ENCODE measurements at regions not wholly inside any gene's neighbourhood (a gene's known extent, or its start where the extent isn't known, plus 50 kb on each side); places are given as distances from the start of the nearest gene placed in this dataset.
"Not testable (repeated sequence)": the region's sequence is repeated elsewhere in the genome, so short reads cannot be mapped to it uniquely, and the experiment has no call there.

DNA sequence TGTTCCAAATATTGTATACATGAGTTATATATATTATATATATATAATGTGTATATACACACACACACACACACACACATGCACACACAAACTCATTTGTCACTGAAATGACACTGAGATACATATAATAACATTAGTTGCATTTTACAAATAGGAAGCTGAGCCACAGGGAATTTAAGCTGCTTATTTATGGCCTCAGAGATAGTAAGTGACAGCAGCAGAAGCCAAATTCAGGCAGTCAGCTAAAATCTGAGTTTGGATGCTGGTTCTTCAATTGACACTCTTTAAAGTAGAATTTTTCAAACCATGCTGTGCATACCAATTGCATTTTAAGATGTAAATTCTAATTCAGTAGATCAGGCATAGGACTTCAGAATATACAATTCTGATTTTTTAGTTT lies 163.3 kb upstream of the CTSO start:
- Histone ChIP-seq H3K4me1 (no peaks in the 10 kb centered on the region), H3K36me3 (no peaks in the 10 kb centered on the region), H3K9ac (ENCODE audit: low read depth in 2 of 2, low read length in 2 of 2) (no peak overlapping the region), H3K27ac (no peak overlapping the region), H3K9me3 (no peaks in the 10 kb centered on the region), H3K27me3 (no peaks in the 10 kb centered on the region), H3K4me3 (no peak overlapping the region)
- intact Hi-C loops (cut with DNase I): no loop called here
- TF ChIP-seq, protein P1, sequence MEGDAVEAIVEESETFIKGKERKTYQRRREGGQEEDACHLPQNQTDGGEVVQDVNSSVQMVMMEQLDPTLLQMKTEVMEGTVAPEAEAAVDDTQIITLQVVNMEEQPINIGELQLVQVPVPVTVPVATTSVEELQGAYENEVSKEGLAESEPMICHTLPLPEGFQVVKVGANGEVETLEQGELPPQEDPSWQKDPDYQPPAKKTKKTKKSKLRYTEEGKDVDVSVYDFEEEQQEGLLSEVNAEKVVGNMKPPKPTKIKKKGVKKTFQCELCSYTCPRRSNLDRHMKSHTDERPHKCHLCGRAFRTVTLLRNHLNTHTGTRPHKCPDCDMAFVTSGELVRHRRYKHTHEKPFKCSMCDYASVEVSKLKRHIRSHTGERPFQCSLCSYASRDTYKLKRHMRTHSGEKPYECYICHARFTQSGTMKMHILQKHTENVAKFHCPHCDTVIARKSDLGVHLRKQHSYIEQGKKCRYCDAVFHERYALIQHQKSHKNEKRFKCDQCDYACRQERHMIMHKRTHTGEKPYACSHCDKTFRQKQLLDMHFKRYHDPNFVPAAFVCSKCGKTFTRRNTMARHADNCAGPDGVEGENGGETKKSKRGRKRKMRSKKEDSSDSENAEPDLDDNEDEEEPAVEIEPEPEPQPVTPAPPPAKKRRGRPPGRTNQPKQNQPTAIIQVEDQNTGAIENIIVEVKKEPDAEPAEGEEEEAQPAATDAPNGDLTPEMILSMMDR (IDR thresholded peaks at IDR 0.05): no peak
- DNase-seq: no peak

- Histone ChIP-seq H3K36me3 (no peaks in the 10 kb centered on the region), H3K27ac (no peak overlapping the region), H3K9ac (ENCODE audit: low read depth in 2 of 2, low read length in 2 of 2) (no peak overlapping the region)
Measured at GRCh38 chr4:156113138-156113765, 159.6 kb upstream of the CTSO start.

DNA sequence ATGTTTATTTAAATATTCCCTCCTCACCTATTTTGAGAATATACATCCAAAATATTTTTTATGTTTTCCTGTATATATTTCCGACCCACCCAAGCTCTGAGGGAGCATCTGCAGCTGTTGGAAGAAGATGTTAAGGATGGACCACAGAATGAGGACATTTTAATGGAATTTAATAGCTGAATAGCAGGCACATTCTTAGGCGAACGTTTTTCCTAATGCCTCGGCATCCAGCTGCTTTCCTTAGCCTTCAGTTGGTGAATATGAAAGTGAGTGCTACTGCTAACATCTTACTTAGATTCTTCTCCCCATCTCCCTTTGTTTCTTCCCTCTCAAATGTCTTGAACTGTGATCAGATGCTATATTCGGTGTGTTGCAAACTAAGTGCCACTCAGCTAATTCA lies 158.0 kb upstream of the CTSO start:
- TF ChIP-seq, protein P1 (IDR thresholded peaks at IDR 0.05): no peak
- no peak overlapping the region for H3K27ac ChIP-seq
- no peak for DNase-seq
- H3K9me3 ChIP-seq: no peaks in the 10 kb centered on the region
- H3K27me3 ChIP-seq: no peaks in the 10 kb centered on the region
- no peaks in the 10 kb centered on the region for H3K36me3 ChIP-seq
- no peaks in the 10 kb centered on the region for H3K4me1 ChIP-seq
- no peak overlapping the region for H3K9ac ChIP-seq (ENCODE audit: low read depth in 2 of 2, low read length in 2 of 2)
- intact Hi-C loops (cut with DNase I): no loop called here
- no peak overlapping the region for H3K4me3 ChIP-seq

More at GRCh38 chr4:156113138-156113765, 159.6 kb upstream of the CTSO start:
- DNase-seq: no peak
- TF ChIP-seq, protein P1 (IDR thresholded peaks at IDR 0.05): no peak
- Histone ChIP-seq H3K4me3 (no peak overlapping the region), H3K27me3 (no peaks in the 10 kb centered on the region), H3K9me3 (no peaks in the 10 kb centered on the region), H3K4me1 (no peaks in the 10 kb centered on the region)
- intact Hi-C loops (cut with DNase I): no loop called here

DNA sequence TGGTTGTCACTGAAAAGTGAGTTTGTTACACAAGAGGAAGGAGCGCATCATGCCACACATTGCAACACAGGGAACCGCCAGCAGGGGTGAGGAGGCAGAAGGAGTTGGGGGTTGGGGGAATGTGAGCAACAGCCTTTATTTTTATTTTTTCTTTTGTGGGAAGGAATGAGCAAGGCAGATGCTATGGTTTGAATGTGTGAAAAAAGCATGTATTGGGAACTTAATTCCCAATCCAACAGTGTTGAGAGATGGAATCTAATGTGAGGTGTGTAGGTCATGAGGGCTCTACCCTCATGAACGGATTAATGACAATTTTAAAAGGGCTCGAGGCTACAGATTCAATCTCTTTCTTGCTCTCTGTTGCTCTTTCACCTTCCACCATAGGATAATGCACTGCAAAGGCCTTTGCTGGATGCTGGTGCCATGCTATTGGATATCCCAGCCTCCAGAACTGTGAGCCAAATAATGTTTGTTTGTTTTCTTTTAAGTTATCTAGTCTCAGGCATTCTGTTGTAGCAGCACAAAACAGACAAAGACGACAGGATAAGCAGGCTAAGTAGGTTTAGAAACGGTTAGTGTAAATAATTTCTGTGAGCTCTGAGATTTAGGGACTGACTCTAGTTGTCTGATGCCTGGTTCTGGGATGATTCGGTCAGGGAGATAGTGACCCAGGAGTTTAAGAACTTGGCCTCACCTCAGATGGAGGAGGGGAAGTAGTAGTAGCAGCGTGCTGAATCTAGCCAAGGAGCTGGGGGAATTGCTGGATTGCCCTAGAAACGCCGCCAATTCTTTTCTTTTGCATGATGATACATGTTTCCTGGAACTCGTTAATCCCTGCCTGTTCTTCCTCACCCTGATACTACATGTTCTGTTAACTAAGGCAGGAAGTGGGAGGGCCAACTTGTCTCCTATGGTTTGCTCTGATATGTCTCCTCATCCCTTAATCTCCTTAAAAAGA lies 156.6 kb upstream of the CTSO start:
- TF ChIP-seq, protein P1 (IDR thresholded peaks at IDR 0.05): no peak
- no peaks in the 10 kb centered on the region for H3K36me3 ChIP-seq
- H3K4me3 ChIP-seq: no peak overlapping the region
- H3K27me3 ChIP-seq: no peaks in the 10 kb centered on the region
- no peak overlapping the region for H3K9ac ChIP-seq (ENCODE audit: low read depth in 2 of 2, low read length in 2 of 2)
- DNase-seq: no peak
- intact Hi-C loops (cut with DNase I): no loop called here
- H3K9me3 ChIP-seq: no peaks in the 10 kb centered on the region
- no peak overlapping the region for H3K27ac ChIP-seq
- no peaks in the 10 kb centered on the region for H3K4me1 ChIP-seq

- H3K4me3 ChIP-seq; H3K27me3 ChIP-seq; H3K27ac ChIP-seq; H3K9ac ChIP-seq (ENCODE audit: low read depth in 2 of 2, low read length in 2 of 2); H3K4me1 ChIP-seq; DNase-seq; H3K36me3 ChIP-seq; intact Hi-C loops (cut with DNase I); H3K9me3 ChIP-seq: not testable (repeated sequence)
Measured at GRCh38 chr4:156109087-156109486, 155.4 kb upstream of the CTSO start.

DNA sequence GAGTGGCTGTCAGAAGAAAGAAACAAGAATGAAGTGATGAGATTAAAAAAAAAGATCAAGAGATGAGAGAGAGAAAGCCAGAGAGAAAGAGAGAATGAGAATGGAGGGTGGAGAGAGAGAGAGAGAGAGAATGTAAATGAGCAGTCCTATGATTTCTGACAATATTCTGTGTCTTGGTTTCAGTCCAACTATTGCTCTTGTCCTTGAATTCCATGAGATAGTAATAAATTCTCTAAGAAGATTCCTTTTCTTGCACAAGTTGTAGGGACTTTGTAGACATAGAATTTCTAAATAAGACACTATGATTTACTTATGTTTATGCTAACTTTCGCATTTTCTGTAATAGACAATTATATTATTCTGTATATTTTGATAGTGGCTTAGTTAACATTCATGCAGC lies 149.6 kb upstream of the CTSO start:
- no peak overlapping the region for H3K27ac ChIP-seq
- intact Hi-C loops (cut with DNase I): no loop called here
- DNase-seq: no peak
- TF ChIP-seq, protein P1 (IDR thresholded peaks at IDR 0.05): no peak
- no peak overlapping the region for H3K9ac ChIP-seq (ENCODE audit: low read depth in 2 of 2, low read length in 2 of 2)
- no peaks in the 10 kb centered on the region for H3K4me1 ChIP-seq
- H3K27me3 ChIP-seq: no peaks in the 10 kb centered on the region
- H3K36me3 ChIP-seq: no peaks in the 10 kb centered on the region
- no peak overlapping the region for H3K4me3 ChIP-seq
- no peaks in the 10 kb centered on the region for H3K9me3 ChIP-seq
